Tongue (tissue), 1 donor: ENCODE measurements at regions not wholly inside any gene's neighbourhood (a gene's known extent, or its start where the extent isn't known, plus 50 kb on each side); places are given as distances from the start of the nearest gene placed in this dataset.

ENCODE experiments used
- DNase-seq: peaks from one replicate; pipeline ENCODE4 v3.0.0-alpha.2; 2015

DNA sequence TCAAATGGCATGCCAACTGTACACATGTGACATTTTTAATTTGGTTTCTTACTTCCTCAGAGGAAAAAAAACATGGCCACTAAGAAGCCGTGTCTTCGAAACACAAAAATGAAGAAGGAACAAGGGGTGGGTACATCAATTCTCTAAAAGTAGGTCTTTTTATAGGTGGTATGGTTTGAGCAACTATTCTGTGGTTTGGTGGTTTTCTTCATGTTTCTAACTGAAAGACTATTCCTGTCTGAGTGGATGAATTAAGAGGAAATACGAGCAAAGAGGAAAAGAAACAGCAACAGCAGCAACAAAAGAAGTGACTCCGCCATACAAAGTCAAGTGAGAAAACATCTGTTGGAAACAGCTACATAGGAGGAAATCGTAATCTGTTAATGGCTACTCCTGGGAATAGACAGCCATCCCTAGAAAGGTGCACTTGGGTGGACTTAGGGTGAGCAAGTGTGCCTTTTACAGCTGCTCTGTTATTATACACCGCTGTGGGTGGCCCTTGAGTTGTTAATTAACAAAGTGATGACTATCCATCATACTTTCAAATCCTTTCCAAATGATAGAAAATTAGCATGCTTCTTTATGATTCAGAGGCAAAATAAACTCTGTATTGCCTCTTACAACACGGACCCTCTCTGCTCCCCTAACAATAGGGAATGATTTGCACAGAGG lies 575.8 kb downstream of the TLE1 start:
- peak; percentile 36 for DNase-seq

DNA sequence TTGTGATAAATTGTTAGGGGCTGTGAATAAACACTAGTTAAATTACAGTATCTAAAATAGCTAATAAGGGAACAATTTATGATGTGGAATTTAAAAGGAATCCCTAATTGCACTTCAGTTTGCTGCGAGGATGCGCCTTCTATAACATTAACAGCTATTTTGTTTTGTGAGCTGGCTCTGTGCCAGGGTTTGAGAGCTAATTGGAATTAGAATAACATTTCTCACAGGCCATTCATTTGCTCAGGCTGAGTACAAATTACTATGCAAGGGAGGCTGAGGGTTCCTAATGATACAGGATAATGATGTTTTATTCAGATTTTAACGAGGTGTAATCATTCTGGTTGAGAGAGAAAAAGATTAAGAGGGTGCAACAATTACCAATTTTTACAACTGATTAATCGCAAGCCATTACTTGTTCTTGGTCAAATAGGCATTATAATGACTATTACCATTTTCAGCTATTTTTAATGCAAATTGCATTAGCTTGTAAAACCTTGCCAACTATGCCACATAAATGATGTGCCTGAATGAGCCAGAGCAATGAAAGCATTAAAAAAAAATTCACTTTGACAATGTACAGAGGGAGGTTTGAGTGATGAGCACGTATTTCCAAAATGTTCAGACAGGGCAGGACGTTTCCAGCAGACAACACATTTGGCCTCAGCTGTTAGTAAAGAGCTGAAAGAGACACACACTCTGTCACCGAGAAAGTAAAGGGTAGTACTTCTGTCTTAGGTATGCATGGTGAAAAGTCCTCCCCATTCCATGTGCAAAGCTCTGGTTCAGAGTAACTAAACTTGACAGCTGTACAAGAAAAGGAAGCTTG lies 576.5 kb downstream of the TLE1 start:
- peak; percentile 37 for DNase-seq

DNA sequence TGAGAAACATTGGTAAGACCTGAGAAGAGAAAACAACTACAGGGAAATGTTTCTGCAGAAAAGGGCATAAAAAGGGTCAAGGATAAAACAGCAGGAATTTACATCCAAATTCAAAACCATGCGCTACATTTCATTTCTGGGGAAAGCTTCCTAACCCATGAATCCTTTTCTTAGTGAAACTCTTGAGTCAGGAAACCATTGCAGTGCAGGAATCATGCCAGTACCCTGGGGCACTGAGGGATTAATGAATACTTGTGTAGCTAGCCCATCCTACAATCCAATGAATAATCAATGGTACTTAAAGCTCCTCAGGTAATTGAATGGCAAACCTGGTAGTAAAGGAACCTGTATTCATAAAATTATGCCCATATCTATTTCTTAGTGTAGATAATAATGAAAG lies 580.5 kb downstream of the TLE1 start:
- no peak for DNase-seq

DNA sequence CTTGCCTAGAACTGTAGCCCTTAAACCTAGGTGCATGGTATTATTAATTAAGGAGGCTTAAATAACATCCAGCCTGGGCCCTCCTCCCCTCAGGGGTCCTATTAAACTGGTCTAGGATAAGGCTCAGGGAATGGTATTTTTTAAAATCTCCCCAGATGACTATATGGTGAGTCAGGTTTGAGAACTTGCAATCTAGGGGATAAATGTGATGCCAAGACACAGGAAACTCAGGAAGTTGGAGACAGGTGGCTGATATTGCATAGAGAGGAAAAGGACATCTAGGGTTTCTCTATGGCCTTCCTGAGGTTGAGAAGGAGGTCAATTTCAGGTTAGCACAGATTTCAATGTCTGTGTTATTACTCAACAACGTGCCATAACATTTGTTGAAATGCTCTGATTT lies 581.0 kb downstream of the TLE1 start:
- no peak for DNase-seq

DNA sequence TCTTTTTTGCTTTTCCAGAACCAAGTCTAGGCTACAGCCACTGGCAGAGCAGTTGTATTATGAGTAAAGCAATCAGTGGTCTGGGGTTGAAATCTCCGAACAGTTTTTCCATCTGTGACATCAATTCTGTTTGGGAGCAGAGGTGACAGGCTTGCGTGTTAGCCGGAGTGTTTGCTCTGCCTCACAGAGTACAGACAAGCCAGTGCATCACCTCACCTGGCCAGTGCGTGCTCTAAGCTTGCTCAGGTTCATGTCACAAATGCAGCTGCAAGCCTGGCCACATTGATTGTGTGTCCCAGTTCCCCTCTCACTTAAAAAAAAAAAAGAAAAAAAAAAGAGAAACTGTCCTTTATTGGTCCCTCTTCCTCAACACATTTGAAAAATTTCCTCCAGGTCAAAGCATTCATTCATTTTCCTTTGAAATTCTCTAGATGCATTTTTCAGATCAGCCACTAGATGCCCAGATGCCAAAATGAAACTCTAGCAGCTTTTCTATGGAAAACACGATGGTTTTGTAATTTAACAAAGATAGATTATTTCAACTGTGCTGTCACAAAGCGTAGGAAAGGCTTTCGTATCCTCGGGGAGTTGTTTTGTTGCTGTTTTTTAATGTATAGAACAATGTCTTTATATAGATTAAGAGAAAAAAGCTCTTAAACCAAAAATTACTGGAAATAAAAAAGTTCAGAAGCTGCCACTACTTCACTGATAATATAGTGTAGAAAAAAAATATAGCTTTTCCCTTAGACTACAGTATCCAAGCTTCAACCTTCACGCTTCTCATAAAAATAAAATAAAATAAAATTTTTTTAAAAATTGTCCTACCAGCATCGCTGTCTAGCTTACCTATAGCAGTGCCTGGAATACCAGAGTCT lies 585.5 kb downstream of the TLE1 start:
- no peak for DNase-seq

DNA sequence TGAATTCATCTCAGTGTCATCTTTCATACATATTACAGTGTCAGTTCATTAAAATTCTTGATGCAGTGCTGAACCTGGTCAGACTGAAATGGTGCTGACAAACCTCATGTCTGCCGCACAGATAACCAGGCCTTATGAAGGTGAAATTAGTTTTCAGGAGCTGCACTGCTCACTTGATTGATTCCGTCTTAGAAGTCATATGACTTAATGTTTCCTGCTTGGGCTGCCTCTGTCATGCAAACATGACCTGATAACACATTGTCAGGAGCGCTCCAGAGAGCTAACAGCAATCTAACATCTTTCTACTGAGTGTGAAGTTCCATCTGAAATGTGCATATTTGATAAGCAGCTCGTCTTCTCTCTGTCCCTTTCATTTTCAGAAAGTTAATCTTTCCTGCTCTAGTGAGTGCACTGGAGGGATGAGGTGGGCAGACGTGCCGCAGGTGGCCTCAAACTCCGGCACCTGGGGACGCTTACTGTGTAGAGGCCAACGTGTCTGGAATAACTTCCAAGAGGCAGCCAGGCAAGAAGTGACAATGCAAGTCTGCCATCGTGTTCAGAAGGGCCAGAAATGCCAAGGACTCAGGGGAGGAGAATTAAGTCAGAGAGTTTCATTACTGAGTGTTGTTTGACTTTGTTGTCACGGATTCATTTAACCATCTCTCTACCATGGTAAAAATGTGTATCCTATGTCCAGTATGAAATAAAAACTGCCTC lies 592.1 kb downstream of the TLE1 start:
- DNase-seq, result no peak

DNA sequence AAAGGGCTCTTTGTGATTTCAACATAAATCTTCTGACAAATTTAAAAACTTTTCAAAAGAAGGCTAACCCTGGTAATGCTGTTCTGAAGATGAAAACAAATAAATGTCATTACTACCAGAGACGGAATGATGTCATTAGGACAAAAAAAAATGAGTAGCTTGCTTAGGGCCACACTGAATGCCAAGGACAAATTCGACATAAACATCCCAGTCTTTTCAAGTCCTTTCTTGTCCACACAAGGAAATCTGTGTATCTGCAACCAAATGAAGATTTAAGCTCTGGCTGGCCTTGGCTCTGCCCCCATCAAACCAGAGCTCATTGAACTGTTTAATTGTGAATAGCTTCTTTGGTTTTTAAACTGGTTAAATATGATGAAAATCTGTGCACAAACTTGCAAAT lies 592.7 kb downstream of the TLE1 start:
- no peak for DNase-seq

DNA sequence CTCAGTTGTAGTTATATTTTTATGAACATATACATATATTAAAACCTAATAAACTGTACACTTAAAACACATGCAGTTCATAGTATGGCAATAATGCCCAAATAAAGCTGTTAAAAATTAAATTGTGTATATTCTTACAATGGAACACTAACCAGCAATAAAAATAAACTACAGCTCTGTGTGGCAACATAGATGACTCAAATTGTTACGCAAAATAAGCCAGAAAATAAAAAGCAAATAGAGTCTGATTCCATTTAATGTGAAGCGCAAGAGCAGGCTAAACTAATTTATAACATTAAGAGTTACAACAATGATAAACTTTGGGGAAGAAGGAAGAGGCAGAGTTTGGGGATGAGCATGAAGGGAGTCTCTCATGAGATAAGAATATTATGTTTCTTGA lies 597.3 kb downstream of the TLE1 start:
- no peak for DNase-seq

DNA sequence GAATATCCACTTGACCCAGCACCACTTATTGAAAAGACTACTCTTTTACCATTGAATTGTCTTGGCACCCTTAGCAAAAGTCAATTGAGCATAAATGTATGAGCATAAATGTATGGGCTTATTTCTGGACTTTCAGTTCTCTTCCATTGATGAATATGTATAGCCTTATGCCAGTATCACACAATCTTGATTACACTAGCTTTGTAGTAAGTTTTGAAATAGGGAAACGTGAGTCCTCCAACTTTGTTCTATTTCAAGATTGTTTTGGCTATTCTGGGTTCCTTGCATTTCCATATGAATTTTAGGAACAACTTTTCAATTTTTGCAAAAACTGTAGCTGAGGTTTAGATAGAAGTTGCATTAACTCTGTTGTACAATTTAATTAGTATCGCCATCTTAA lies 601.0 kb downstream of the TLE1 start:
- no peak for DNase-seq

DNA sequence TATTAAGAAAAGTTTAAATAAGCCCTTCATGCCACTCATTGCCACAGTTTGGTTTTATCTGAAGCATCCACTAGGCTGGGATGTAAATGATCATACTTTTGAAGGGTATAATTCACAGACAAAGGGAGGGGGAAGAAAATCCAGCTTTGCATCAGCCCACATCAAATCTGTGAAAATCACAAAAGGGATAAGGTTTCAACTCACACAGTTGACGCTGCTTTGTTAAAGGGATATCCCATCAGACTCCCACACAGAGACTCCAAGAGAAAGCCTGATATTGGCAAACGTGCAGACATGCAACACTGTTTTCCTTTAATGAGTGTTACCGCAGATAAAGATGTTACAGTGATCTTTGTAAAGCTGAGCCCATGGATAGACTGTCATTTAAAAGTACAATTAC lies 602.9 kb downstream of the TLE1 start:
- DNase-seq, result peak; percentile 59

DNA sequence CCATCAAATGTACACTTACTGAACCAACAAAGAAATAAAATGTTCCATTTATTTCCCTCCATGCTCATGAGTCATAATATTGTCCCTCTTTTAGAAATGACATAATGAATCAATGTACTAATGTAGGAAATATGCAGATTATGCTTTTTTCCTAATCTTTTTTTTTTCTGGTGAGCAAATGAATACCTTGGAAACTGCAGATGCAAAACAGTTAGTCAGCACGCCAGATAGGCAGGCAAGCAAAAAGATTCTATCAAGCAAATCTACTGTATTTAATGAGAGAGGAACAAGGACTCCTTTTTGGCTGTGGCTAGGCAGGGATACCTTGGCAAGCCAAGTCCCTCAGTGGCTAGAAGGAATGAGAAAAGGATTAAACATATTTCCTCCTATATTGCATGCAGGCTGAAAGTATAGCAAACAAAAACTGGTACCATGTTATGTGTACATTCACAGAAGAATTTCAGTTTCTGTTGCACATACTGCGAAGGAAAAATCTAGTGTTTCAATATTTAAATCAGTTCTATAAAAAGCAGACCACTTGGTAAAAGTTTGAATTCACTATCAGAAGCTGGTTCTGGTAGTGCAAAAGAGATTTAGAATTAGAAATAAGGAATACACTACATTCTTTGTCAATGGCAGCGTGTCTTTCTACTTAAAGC lies 605.4 kb downstream of the TLE1 start:
- DNase-seq, result no peak

DNA sequence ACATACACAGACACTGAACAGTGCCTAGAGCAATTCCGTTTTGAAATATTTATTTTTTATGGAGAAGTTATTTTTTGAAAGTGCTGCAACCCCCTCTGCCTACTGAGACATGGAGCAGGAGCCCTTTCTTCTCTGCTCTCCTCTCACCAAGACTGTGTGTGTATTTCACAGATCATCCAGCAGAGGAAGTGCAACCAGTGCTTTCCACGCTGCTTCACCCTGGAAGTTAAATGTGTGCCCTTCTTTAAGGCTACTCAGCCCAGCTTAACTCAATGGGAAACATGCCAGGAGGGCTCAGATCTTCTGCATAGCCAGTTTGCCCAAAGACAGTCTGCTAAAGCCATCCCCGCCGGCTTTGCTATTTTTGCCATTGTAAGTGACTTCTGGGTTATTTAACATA lies 606.3 kb downstream of the TLE1 start:
- peak; percentile 45 for DNase-seq

DNA sequence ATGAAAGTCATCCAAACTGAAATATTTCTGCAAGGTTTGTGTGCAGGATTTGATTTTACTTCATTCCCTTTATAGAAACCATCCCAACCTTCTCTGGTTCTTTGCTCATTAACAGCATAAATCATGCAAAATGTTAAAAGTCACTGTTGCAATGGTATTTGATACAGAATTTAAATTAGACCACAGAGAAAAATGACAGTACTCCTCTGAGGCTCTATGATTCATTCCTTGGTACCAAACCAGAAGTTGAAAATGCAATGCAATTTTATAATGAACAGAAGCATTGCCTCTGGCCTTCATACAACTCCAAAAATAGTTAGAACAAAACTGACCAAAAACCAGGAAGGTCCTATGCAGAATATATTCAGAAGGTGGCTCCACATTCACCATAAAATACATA lies 607.1 kb downstream of the TLE1 start:
- no peak for DNase-seq

DNA sequence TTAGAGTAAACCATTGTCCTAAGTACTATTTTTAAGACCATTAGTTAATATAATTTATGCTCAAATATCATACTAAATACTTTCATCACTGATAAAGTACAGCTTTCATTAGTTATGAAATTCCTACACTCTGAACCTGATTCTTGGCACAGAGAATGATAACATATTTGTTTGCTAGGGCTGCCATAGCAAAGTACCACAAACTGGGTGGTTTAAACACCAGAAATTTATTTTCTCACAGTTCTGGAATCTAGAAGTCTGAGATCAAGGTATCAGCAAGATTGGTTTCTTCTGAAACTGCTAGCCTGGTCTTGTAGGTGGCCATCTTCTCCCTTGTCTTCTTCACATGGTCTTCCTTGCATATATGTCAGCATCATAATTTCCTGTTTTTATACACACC lies 608.4 kb downstream of the TLE1 start:
- no peak for DNase-seq

DNA sequence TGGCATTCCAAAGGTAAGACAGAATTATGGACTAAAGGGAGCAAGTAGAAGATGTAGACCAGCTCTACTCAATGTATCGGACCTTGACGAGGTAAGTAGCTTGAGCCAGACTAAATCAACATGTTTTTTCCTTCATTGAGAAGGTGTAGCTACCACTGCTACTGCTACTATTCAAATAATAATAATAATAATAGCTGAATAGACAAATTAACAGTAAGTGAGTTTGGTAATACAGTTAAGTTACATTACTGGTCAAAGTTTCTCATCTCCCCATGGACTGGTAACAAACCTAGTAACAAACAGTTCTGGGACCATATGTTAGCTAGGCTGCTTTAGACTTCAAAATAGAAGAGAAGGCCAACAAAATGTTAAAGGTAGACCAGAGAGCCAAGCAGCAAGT lies 609.2 kb downstream of the TLE1 start:
- DNase-seq, result no peak

DNA sequence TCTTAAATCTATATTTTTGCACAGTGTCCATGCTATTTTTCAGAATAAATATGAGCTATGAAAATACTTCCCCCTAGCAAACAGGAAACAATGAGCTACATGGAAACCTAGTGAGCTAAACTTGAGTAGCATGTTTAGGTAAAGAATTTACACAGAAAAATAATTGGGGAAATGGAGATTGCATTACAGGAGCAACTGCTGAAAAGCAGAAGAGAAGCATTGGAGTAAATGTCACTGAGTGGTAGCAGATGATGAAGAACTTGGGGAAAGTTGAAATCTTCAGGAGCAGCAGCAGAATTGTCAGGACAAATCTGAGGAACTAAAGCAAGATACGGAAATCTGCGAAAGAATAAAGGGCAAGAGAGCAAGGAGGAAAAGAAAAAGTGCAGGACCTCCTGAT lies 610.3 kb downstream of the TLE1 start:
- no peak for DNase-seq

DNA sequence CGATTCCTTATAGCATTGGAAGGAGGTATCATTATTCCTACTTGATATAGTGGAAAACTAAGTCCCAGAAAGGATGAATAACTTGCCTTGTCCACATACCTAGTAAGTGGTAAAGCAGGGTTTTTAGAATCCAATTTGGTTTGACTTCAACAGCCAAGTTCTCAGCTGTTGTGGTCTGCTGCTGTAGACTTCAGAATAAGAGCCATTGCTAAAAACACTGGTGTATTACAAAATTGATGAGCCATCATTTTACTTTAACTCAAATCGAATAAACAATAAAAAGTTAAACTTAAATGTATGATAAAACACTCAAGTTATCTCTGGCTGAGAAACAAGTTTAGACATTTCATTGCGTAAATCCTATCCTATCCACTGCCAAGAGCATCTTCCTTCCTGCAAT lies 610.8 kb downstream of the TLE1 start:
- no peak for DNase-seq

DNA sequence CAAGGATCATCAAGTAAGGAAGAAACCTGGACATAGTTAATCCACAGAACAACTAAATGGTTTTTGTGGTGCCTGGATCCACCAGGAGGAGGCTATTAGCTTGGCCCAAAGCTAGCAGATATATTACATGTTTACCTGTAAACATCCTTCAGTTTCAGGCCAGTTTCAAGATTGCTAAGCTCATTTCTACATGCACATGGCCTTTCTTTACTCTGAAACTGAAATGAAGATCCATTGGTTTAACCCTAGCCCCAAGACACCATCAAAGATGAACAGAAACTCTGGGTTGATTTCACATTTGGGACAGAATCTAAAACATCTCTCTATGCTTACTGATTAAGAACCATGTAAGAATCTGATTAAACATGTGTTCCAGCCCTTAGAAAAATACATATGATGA lies 611.8 kb downstream of the TLE1 start:
- no peak for DNase-seq

DNA sequence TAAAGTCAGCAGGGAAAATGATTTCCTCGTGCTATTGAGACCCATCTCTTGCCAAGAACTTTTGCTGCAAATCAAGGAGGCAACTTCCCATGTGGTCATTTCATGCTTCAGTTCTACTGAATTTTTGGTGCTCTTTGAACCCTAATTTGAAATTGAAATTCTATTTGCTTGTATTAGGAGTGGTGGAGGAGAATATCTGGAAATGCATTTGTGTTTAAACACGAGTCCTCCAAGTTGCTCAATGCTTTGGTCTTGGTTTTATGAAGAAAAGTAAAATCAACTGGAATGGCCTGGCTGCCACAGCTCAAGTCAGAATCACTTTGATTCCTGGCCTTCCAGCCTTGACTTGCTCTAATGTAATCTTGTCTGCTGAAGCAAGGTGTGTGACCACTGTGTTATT lies 613.2 kb downstream of the TLE1 start:
- DNase-seq, result no peak

DNA sequence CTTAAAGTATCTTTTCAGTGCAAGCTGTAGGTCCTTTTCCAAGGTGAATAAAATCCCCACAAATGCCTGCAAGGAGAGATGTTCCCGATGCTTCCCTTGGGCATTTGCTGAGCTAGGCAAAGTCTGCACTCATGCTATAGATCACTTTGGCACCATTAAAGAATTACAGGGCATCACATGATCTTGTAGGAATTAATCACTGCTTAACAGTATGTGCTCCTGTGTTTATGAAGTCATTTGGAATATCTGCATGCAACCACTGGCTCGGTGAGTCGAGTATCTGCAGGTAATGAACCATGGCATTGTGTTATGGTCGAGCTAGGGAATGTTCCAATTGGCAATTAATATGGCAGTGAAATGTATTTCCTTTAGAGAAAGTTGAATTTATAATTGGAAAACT lies 615.1 kb downstream of the TLE1 start:
- DNase-seq, result no peak

DNA sequence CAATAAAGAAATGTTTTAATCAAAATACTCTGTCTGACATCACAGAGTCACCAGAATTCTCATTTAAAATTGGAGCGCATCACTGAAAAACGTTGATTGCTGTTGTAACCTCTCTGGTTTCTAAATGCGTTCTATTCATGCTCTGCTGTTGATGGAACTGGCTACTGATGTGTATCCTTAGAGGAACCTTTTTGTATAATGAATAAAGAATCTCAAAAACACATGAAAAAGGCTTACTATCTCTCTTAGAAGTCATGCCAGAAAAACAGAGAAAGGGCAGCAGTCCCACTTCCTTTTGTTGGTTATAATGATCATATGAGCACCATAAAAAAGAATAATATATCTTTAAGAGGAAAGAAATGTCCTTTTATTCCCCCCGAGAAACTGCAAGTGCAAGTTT lies 615.5 kb downstream of the TLE1 start:
- DNase-seq, result no peak

DNA sequence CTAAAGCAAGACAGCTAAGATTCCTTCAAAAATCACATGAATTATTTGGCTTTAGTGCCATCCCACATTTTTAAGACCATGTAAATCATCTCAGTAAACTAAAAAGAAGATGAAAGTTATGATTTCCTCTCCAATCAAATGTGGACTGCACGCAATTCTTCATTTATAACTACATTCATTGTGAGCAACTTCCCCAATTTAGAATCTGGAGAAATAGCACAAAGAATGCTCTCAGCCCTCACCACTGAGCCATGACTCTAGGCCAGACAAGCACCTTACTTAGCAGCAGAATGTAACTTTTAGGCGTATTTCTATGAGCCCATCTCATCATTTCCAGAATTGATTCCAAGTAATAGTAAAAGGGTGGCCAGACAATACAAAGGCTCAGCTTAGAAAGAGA lies 616.6 kb downstream of the TLE1 start:
- no peak for DNase-seq
